CD14-positive monocyte (primary cell): ENCODE measurements at regions not wholly inside any gene's neighbourhood (a gene's known extent, or its start where the extent isn't known, plus 50 kb on each side); places are given as distances from the start of the nearest gene placed in this dataset.

Experiments used
- DNase-seq, 3 donors: peaks; one replicate each; pipeline ENCODE4 v3.0.0-alpha.2; 2011 to 2022
- H2AFZ ChIP-seq: 2 replicates; pipeline ENCODE4 v1.6.0; 2012; ENCODE audit warnings: mild to moderate bottlenecking, low read depth, low read length, inconsistent platforms; ENCODE audit not compliant: insufficient read depth, poor library complexity, severe bottlenecking
- H3K27ac ChIP-seq, 2 donors: 1 replicate in 1 of 2; 2 replicates in 1 of 2; pipeline ENCODE4 v1.5.1; 2012 to 2013; ENCODE audit warnings: low read length in 2 of 2, control low read depth in 1 of 2, inconsistent platforms in 1 of 2, low read depth in 1 of 2, mild to moderate bottlenecking in 1 of 2
- H3K27me3 ChIP-seq, 2 donors: one replicate each; pipeline versions ENCODE4 v1.6.0 to v1.6.1; 2011 to 2013; ENCODE audit warnings: low read length in 2 of 2; ENCODE audit not compliant: control insufficient read depth in 2 of 2, insufficient read depth in 2 of 2
- H3K36me3 ChIP-seq, 2 donors: replicated peaks in 1 of 2; 1 replicate in 1 of 2; 2 replicates in 1 of 2; pipeline versions ENCODE4 v1.5.1 to v1.6.1; 2012 to 2013; ENCODE audit warnings: low read length in 2 of 2, control low read depth in 1 of 2, inconsistent platforms in 1 of 2, mild to moderate bottlenecking in 1 of 2; ENCODE audit not compliant: insufficient read depth in 2 of 2, control insufficient read depth in 1 of 2
- H3K4me1 ChIP-seq, 2 donors: 1 replicate in 1 of 2; 2 replicates in 1 of 2; pipeline versions ENCODE4 v1.5.1 to v1.6.1; 2012 to 2013; ENCODE audit warnings: low read length in 2 of 2, control low read depth in 1 of 2, inconsistent platforms in 1 of 2, mild to moderate bottlenecking in 1 of 2, moderate library complexity in 1 of 2; ENCODE audit not compliant: insufficient read depth in 2 of 2, control insufficient read depth in 1 of 2
- H3K4me2 ChIP-seq: replicated peaks from 2 replicates; pipeline ENCODE3; 2012; ENCODE audit warnings: low read length, moderate library complexity, mild to moderate bottlenecking; ENCODE audit not compliant: poor library complexity, severe bottlenecking; ENCODE audit errors: extremely low read depth
- H3K4me3 ChIP-seq, 3 experiments: fragments of 200-600 bp in 1 of 3; sonication (generic) in 1 of 3; replicated peaks in 1 of 3; 1 replicate in 2 of 3; 2 replicates in 1 of 3; pipeline ENCODE4 v1.5.1; 2011 to 2013; ENCODE audit warnings: low read length in 3 of 3, mild to moderate bottlenecking in 3 of 3, control low read depth in 2 of 3, low read depth in 2 of 3, inconsistent platforms in 1 of 3, moderate library complexity in 1 of 3
- H3K79me2 ChIP-seq: 2 replicates; pipeline ENCODE4 v1.6.0; 2012; ENCODE audit warnings: mild to moderate bottlenecking, control low read depth, inconsistent platforms, low read length, moderate library complexity; ENCODE audit not compliant: insufficient read depth
- H3K9ac ChIP-seq: 2 replicates; pipeline ENCODE4 v1.6.0; 2017; ENCODE audit warnings: low read length, mild to moderate bottlenecking; ENCODE audit not compliant: insufficient read depth, poor library complexity, severe bottlenecking
- H3K9me3 ChIP-seq, 2 donors: replicated peaks in 1 of 2; 1 replicate in 1 of 2; 2 replicates in 1 of 2; pipeline versions ENCODE4 v1.5.1 to v1.6.1; 2012 to 2013; ENCODE audit warnings: low read length in 2 of 2, control low read depth in 1 of 2; ENCODE audit not compliant: control insufficient read depth in 1 of 2, insufficient read depth in 1 of 2
- H4K20me1 ChIP-seq: 2 replicates; pipeline ENCODE4 v1.6.0; 2012; ENCODE audit warnings: mild to moderate bottlenecking, low read length, control low read depth, moderate library complexity; ENCODE audit not compliant: insufficient read depth
- H3K27ac Mint-ChIP-seq, 7 donors: one replicate each; pipeline ENCODE4 v1.8.0; 2020; ENCODE audit warnings: mild to moderate bottlenecking in 7 of 7, mixed read lengths in 7 of 7, moderate library complexity in 6 of 7, inconsistent platforms in 2 of 7
- H3K27me3 Mint-ChIP-seq, 3 donors: one replicate each; pipeline ENCODE4 v1.8.0; 2021 to 2022; ENCODE audit warnings: low read depth in 3 of 3, mild to moderate bottlenecking in 3 of 3, mixed read lengths in 3 of 3, moderate library complexity in 3 of 3, inconsistent platforms in 1 of 3
- H3K36me3 Mint-ChIP-seq, 2 donors: one replicate each; pipeline ENCODE4 v1.8.0; 2020; ENCODE audit warnings: mixed read lengths in 2 of 2, inconsistent platforms in 1 of 2, mild to moderate bottlenecking in 1 of 2
- H3K4me1 Mint-ChIP-seq: one replicate; pipeline ENCODE4 v1.8.0; 2020; ENCODE audit warnings: mild to moderate bottlenecking, mixed read lengths
- H3K4me3 Mint-ChIP-seq, 2 donors: one replicate each; pipeline ENCODE4 v1.8.0; 2020; ENCODE audit warnings: mild to moderate bottlenecking in 2 of 2, mixed read lengths in 2 of 2, moderate library complexity in 1 of 2
- H3K9me3 Mint-ChIP-seq, 7 donors: one replicate each; pipeline ENCODE4 v1.8.0; 2020 to 2022; ENCODE audit warnings: mixed read lengths in 7 of 7, mild to moderate bottlenecking in 6 of 7, moderate library complexity in 6 of 7, inconsistent platforms in 2 of 7
- CTCF ChIP-seq: fragments of 200-600 bp; IDR thresholded peaks from one replicate; pipeline ENCODE4 v1.8.0; 2022; ENCODE audit warnings: antibody characterized with exemption, mild to moderate bottlenecking
- WGBS: methylation state at CpG from one replicate; pipeline ENCODE4 v1.1.5; 2013; ENCODE audit warnings: missing lambda C conversion rate; ENCODE audit not compliant: insufficient coverage; 5-methylcytosine and 5-hydroxymethylcytosine counted together
- intact Hi-C, 2 donors: fragments of 100-400 bp; cut with micrococcal nuclease; formaldehyde crosslinking; loops; one replicate each; pipeline versions ENCODE4 v1.15.0 to v1.15.1; 2023

- Mint-ChIP-seq H3K4me3 (no peak overlapping the region), H3K27ac (no peak overlapping the region), H3K4me1 (no peaks in the 10 kb centered on the region), H3K9me3 (peaks cover 0 to 7% (median 2%) of the 10 kb centered on the region in 7 donors), H3K36me3 (no peaks in the 10 kb centered on the region), H3K27me3 (peaks cover 0 to 4% (median 0%) of the 10 kb centered on the region in 3 donors)
- Histone ChIP-seq H3K9me3 (no peaks in the 10 kb centered on the region), H3K4me2 (no peak overlapping the region), H4K20me1 (no peaks in the 10 kb centered on the region), H3K4me3 (no peak overlapping the region), H3K27me3 (no peaks in the 10 kb centered on the region), H3K9ac (no peak overlapping the region), H2AFZ (no peak overlapping the region), H3K27ac (no peak overlapping the region), H3K36me3 (no peaks in the 10 kb centered on the region), H3K79me2 (no peaks in the 10 kb centered on the region), H3K4me1 (peaks cover 0 to 7% of the 10 kb centered on the region in 2 donors)
- no peak for DNase-seq
- no peak for TF ChIP-seq CTCF
- intact Hi-C loops = no loop called here
- WGBS = 100% methylated on average over 2 of the region's 5 CpGs
Measured at GRCh38 chr10:24793648-24794379, 70.1 kb upstream of the ARHGAP21 start.

GRCh38 chr10:24792638-24793037, 69.0 kb upstream of the ARHGAP21 start:
- H3K9me3 ChIP-seq = no peaks in the 10 kb centered on the region
- TF ChIP-seq CTCF = no peak
- no peak overlapping the region for H3K4me3 Mint-ChIP-seq
- no CpG with 5 or more reads among the region's 2 CpGs for WGBS
- H3K36me3 Mint-ChIP-seq = no peaks in the 10 kb centered on the region
- DNase-seq = no peak
- peaks cover 0 to 7% of the 10 kb centered on the region in 2 donors for H3K4me1 ChIP-seq
- peaks cover 0 to 7% (median 2%) of the 10 kb centered on the region in 7 donors for H3K9me3 Mint-ChIP-seq
- no peaks in the 10 kb centered on the region for H3K4me1 Mint-ChIP-seq
- no peaks in the 10 kb centered on the region for H4K20me1 ChIP-seq
- H3K27ac Mint-ChIP-seq = no peak overlapping the region
- intact Hi-C loops = no loop called here
- no peak overlapping the region for H3K4me3 ChIP-seq
- no peak overlapping the region for H2AFZ ChIP-seq
- H3K27me3 ChIP-seq = no peaks in the 10 kb centered on the region
- H3K4me2 ChIP-seq = no peak overlapping the region
- H3K27me3 Mint-ChIP-seq = peaks cover 0 to 4% (median 0%) of the 10 kb centered on the region in 3 donors
- no peaks in the 10 kb centered on the region for H3K36me3 ChIP-seq
- H3K79me2 ChIP-seq = no peaks in the 10 kb centered on the region
- no peak overlapping the region for H3K9ac ChIP-seq
- H3K27ac ChIP-seq = no peak overlapping the region
